Prostate gland (tissue), 2 donors: ENCODE measurements at regions not wholly inside any gene's neighbourhood (a gene's known extent, or its start where the extent isn't known, plus 50 kb on each side); places are given as distances from the start of the nearest gene placed in this dataset.

Experiments
- POLR2A ChIP-seq: fragments of 450-650 bp; IDR thresholded peaks from one replicate; pipeline ENCODE4 v1.6.1; 2016; ENCODE audit warnings: antibody characterized with exemption, mild to moderate bottlenecking
- TF ChIP-seq, protein P1 (sequence below), 4 experiments: fragments of 200-600 bp in 2 of 4; fragments of 450-650 bp in 2 of 4; sonication (generic) in 2 of 4; IDR thresholded peaks; 1 replicate in 3 of 4; 2 replicates in 1 of 4; pipeline ENCODE4 v1.5.1; 2016 to 2019; ENCODE audit warnings: antibody characterized with exemption in 4 of 4, mild to moderate bottlenecking in 2 of 4, moderate library complexity in 2 of 4

DNA sequence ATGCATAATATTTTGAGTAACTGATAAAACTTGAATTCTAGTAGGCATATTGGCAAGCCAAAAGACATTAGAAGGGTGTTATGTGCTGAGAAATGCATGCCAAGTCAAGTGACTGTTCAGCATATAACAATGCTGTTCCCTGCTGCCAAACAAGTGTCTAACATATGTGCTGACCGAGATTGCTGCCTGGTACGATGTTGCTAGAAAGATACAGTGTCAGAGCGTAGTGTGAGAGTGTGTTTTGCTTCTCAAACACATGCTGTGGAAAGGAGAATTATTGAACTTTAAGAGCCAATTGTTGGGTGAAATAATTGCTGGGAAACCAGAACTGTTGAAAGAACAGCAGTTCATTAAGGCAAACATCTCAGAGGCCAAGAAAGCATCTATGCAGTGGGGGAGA is 71.3 kb upstream of the GRIA4 start:
- TF ChIP-seq POLR2A, result no peak
- TF ChIP-seq, protein P1, sequence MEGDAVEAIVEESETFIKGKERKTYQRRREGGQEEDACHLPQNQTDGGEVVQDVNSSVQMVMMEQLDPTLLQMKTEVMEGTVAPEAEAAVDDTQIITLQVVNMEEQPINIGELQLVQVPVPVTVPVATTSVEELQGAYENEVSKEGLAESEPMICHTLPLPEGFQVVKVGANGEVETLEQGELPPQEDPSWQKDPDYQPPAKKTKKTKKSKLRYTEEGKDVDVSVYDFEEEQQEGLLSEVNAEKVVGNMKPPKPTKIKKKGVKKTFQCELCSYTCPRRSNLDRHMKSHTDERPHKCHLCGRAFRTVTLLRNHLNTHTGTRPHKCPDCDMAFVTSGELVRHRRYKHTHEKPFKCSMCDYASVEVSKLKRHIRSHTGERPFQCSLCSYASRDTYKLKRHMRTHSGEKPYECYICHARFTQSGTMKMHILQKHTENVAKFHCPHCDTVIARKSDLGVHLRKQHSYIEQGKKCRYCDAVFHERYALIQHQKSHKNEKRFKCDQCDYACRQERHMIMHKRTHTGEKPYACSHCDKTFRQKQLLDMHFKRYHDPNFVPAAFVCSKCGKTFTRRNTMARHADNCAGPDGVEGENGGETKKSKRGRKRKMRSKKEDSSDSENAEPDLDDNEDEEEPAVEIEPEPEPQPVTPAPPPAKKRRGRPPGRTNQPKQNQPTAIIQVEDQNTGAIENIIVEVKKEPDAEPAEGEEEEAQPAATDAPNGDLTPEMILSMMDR (IDR thresholded peaks at IDR 0.05), result no peak
